ENCODE measurements at regions not wholly inside any gene's neighbourhood (a gene's known extent, or its start where the extent isn't known, plus 50 kb on each side); places are given as distances from the start of the nearest gene placed in this dataset.
"Not testable (repeated sequence)": the region's sequence is repeated elsewhere in the genome, so short reads cannot be mapped to it uniquely, and the experiment has no call there.

DNA sequence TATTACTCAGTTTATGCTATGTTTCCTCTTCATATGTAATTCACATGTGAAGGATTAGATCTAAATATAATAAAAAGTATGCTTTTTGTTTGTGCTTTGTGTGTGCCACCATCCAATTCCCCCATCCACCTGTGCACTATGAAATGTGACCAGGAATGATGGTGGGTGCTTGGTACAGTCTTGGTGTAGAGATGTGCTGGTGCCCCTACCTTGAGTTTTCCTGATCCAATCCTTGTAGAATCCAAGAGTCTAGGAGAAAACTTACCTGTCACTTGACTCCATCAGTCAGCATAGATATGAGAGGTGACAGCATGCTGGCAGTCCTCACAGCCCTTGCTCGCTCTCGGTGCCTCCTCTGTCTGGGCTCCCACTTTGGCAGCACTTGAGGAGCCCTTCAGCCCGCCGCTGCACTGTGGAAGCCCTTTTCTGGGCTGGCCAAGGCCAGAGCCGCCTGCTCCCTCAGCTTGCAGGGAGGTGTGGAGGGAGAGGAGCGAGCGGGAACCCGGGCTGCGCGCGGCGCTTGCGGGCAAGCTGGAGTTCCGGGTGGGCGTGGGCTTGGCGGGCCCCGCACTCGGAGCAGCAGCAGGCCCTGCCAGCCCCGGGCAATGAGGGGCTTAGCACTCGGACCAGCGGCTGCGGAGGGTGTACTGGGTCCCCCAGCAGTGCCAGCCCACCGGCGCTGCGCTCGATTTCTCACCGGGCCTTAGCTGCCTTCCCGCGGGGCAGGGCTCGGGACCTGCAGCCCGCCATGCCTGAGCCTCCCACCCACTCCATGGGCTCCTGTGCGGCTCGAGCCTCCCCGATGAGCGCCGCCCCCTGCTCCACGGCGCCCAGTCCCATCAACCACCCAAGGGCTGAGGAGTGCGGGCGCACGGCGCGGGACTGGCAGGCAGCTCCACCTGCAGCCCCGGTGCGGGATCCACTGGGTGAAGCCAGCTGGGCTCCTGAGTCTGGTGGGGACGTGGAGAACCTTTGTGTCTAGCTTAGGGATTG lies 874.7 kb downstream of the PLA2G4A start:
- TF ChIP-seq, protein P1, sequence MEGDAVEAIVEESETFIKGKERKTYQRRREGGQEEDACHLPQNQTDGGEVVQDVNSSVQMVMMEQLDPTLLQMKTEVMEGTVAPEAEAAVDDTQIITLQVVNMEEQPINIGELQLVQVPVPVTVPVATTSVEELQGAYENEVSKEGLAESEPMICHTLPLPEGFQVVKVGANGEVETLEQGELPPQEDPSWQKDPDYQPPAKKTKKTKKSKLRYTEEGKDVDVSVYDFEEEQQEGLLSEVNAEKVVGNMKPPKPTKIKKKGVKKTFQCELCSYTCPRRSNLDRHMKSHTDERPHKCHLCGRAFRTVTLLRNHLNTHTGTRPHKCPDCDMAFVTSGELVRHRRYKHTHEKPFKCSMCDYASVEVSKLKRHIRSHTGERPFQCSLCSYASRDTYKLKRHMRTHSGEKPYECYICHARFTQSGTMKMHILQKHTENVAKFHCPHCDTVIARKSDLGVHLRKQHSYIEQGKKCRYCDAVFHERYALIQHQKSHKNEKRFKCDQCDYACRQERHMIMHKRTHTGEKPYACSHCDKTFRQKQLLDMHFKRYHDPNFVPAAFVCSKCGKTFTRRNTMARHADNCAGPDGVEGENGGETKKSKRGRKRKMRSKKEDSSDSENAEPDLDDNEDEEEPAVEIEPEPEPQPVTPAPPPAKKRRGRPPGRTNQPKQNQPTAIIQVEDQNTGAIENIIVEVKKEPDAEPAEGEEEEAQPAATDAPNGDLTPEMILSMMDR (IDR thresholded peaks at IDR 0.05) = not testable (repeated sequence)
- TF ChIP-seq POLR2A (IDR thresholded peaks at IDR 0.05) = not testable (repeated sequence)

Data from body of pancreas (tissue), 4 donors.